Stimulated activated CD8-positive, alpha-beta memory T cell treated with anti-CD3 and anti-CD28 coated beads, Interleukin-12 subunit alpha, Interleukin-12 subunit beta, amount 100 ng/mL, for 24 hours (primary cell): ENCODE measurements at regions not wholly inside any gene's neighbourhood (a gene's known extent, or its start where the extent isn't known, plus 50 kb on each side); places are given as distances from the start of the nearest gene placed in this dataset.

Experiments used
- DNase-seq: peaks from one replicate; pipeline ENCODE4 v3.0.0-alpha.2; 2020; ENCODE audit errors: extremely low read depth

DNA sequence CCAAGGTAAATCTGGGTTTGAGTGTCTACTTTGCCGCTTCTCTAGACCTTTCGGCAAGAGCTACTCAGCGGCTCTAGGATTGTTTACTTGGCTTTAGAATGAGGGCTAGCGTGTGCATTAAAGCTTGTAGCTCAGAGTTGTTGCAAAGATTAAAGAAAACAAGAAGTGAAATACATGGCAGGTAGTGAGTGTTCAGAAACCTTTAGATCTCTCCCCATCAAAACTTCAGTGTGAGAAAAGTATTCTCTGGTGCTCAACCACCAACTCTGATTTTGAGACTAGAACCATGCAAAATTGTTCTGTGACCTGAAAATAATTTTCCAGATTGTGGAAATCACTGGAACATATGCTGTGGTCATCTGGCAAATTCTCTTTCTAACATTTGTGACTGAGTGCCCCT, 512.0 kb downstream of the CMPK2 start:
- no peak for DNase-seq

DNA sequence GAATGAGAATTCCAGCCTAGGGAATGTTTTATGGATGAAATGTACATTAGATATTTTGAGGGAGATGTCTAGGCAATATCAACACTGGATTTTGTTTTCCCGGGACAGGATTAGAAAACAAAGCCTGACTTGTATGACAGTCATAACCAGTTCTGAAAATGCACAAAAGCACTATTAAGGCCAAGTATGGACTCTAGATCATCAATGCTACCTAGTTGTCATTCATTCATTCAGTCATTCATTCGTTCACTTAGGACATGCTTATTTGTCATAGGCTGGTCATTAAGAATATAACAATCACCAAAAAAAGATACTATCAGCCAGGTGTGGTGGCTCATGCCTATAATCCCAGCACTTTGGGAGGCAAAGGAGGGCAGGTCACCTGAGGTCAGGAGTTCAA, 511.2 kb downstream of the CMPK2 start:
- no peak for DNase-seq

DNA sequence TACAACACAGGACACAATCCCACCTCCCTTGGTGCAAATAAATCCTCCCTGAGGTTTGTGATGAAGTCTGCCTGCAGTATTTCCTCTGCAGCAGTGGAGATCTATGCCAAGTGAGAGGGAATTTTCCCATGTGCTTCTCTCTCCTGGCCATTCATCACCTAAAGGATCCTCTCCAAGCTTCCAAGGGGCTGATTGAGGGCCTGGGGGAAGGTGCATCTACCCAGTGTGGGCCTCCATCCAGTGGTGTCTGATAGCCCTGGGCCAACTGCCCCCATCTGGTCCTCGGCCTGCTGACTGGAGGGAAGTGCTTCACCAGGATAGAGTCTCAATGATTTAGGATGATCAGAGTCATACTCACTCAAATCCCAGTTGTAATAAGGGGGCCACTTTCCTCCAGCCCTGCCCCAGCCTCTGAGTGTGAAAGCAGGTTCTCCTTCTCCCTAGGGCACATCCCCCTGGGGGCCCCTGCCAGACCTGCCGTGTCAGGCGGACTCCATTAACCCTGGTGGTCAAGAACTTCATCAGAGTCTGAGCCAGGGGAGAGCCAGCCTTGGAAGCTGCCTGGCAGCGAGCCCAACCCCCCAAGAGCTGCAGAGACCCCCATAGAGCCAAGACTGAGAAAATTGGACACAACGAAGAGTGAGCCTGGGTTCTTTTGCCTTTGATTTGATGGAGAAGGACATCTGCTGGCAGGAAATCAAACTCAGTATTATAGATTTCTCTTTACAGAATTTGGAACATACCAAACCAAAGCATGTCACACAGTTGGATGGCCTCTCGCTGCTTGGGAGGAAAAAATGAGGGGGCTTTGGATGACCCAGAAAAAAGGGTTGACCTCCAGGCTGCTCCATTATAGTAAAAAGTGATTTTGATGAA, 509.6 kb downstream of the CMPK2 start:
- DNase-seq: no peak

DNA sequence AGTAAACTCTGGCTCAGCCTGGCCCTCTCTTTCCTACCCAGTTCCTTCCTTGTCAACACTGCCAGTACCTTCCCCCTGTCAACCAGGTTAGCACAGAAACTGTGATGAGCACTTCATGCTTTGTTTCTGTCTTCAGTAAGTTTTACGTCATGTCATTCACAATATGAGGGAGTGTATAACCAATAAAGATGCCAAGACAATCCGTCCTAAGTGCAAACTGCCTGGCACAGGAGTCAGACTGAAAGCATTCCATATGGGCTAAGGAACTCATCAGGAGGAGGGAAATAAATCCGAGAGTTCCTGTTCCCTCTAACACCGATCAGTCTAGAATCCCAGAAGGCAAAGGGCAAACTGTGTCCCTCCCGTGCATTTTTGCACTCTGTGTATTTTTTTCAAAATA, 507.2 kb downstream of the CMPK2 start:
- DNase-seq: no peak

DNA sequence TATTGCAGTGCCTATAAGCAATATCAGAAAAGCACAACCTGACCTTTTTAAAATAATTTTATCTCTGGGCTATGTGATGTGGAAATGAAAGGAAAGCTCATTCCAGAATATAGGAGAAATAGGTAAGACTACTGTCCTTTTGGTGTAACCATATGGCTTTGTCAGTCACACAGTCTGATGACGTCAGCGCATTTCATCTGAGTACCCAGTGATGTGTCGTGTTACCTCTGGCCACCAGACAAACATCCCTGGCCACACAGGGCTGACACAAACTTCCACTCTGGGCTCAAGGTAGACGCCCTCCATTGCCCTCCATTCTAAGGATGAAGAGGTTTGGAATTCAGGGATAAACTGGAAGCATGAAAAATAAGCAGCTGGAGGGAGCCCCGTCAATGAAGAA, 506.7 kb downstream of the CMPK2 start:
- DNase-seq: no peak

DNA sequence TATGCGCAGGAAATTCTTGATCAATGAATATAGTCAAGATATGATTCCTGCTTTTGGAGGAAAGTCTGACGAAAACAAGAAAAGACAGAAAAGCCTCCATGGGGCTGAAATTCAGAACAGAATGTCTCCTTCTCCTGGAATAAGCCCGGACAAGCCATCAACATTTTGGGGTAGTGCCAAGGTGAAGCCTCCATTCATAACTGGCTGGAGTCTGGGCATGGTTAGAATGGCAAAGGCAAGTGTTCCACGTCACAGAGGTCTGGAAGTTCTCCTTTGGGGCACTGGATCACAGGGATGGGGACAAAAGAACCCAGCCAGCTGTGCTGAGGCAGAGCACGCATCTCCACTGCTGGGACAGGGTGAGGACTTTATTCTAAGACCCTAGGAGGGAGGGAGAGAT, 505.7 kb downstream of the CMPK2 start:
- DNase-seq: no peak

DNA sequence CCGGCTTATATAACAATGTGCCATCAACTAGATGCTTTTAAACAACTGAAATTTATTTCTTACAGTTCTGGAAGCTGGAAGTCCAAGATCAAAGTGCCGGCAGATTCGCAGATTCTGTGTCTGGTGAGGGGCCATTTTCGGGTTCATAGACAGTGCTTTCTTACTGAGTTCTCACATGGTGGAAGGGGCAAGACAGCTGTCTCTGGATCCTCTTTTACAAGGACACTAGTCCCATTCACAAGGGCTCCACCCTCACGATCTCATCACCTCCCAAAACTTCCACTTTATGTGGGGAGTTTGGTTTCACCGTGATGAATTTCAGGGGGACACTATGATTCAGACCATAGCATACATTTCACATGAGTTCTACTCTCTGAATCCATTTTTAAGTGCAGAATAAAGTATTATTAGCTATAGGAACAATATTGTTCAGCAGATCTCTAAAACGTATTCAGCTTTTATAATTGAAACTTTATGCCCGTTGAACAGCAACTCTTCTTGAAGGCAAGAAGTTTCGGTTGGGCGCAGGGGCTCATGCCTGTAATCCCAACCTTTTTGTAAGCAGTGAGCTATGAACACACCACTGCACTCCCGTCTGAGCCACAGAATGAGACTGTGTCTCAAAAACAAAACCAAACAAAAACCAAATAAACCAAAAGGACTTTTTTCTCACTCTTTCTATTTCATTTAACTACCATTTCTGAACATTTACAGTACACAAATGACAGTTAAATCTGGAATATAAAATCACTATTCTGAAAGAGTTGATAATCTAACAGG, 502.8 kb downstream of the CMPK2 start:
- no peak for DNase-seq

DNA sequence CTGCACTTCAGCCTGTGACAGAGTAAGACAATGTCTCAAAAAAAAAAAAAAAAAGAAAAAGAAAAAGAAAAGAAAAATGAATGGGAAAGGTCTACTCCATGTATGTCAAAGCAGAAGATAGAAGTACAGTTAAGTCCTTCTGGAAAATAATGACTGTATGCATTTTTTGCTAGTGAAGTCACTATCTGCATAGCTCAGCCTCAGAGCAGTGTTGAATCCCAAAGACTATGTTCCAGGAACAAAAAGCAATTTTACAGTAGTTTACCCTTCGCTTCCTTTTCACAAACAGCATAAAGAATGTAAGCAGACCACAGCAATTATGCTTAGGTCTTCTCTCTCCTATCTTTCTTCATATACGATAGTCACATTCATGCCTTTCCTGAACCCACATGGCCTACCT, 497.4 kb downstream of the CMPK2 start:
- no peak for DNase-seq

DNA sequence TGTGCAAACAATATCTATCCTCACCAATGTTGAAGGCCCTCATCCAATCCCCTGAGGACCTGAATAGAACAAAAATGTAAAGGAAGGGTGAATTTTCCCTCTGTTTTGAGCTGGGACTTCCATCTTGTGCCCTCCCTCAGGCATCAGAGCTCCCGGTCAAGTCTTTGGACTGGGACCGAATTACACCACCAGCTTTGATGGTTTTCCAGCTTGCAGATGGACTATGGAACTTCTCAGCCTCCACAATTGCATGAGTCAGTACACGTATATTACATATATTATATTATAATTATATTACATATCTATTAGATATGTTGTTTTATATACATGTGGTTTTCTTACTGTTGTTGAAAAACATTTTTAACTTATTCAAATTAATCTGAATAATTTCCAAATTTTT, 496.4 kb downstream of the CMPK2 start:
- DNase-seq: no peak

DNA sequence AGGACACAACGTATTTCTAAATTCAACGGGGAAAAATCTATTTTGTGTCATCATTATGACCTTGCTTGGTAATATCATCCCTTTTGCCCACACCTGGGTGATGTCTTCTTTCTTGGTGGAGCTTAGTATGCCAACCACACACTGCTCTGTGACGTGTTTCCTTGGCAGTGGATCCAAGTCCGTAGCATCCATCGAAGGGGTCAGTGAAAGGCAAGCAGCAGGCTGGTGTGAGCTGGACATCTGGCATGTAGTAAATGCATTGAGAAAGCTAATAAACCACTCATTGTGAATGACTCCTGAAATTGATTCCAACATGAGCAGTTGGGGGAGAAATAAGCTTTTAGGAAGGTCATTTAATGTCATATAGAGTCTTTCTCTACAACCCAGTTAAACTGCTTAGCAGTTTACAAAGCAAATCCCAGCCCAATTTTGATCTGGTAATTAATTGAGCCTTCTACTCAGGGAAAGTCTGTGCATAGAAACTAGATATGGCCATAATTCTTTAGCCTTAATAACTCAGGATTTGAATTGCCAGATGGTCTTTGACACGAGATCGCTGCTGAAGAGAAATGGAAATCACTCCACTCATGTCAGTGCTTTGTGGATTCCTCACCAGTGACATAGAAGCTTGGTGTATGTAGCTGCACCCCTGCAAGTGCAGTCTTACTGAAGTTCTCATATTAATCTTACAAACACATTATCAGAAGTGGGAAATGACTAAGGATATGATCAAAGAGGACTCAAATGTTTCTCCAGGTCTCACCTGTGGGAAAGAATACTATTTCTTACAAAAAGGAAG, 494.8 kb downstream of the CMPK2 start:
- no peak for DNase-seq

DNA sequence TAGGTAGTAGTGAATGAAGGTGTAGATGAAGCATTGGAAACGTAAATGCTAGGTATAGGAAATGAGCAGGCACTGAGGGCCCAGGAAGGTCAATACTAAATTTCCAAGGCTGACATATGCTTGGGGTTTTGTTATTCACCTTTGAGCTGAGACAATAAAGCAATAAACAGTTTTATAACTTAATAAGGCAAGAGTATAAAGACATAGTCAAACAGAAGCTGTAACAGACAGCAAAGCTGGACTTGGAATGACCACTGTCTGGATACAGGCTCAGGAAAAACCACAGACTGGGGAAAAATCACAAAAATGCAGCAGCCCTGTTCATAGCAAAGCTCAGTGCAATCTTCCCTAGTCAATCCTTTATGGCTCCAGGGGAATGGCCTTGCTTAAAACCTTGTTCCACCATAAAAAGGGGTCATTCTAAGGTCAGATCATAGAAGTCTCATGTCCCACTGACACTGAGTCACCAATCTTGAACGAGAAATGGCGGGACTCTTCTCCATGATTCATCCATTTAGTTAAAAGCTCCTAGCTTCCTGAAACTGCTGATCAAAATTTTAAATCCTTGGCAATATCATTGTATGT, 493.3 kb downstream of the CMPK2 start:
- no peak for DNase-seq

DNA sequence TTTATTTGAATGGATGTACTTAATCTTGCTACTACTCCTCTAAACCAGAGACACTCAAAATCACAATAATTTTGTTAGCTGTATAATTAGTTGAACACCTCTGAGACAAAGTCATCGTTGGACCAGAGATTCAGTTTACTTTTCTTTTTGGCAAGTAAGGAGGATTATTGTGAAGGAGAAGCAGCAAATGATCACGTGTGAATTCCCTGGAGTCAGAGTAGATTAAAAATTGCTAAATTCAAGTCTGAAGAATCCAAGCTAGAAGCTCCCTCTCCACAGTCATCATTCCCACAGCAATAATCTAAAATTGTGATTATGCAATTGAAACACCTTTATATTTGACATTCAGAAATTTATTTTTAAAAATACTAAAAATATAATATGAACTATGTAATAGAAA, 484.4 kb downstream of the CMPK2 start:
- no peak for DNase-seq

DNA sequence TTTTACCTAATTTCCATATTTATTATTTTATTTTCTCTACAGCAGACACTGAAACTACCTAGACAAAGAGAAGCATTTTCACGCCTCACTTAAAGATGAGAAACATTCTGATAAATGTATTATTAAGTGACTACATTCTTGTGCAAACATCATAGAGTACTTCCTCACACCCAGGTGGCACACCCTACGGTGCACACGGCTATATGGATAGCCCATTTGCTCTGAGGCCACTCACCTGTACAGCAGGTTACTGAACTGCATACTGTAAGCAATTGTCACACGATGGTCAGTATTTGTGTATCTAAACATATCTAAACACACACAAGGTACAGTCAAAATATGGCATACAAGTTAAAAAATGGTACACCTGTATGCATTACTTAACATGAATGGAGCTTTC, 481.4 kb downstream of the CMPK2 start:
- DNase-seq: no peak

DNA sequence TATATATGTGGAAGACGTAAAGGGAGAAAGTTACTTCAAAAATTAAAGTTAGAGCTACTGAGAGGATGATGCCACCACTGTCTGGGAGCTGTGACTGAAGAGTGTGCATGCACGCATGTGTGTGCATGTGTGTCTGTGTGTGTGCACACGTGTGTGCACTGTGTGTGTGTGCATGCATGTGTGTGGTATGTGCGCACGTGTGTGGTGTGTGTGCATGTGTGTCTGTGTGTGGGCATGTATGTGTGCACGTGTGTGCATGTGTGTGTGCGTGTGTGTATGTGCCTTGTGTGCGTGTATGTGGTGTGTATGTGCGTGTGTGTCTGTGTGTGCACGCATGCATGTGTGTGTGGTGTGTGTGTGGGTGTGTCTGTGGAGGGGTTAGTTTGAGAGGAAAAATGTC, 473.4 kb downstream of the CMPK2 start:
- DNase-seq: no peak

DNA sequence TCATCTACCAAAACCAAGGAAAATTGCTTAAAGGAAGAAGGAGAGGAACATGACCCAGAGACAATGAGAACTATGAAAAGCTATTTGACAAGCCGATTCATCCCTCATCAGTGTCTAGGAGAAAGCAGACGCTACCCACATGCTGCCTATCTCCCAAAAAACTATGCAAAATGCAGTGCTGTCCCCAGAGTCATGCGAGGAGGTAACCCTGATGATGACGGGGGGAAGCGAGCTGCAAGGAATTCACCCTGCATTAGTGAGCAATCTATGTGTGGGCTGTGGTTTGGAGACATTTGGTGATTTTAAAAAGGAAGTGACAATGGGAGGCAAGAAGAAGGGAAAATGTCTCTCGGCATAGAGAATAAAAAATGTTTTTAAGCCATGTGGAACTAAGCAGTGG, 472.7 kb downstream of the CMPK2 start:
- DNase-seq: no peak

DNA sequence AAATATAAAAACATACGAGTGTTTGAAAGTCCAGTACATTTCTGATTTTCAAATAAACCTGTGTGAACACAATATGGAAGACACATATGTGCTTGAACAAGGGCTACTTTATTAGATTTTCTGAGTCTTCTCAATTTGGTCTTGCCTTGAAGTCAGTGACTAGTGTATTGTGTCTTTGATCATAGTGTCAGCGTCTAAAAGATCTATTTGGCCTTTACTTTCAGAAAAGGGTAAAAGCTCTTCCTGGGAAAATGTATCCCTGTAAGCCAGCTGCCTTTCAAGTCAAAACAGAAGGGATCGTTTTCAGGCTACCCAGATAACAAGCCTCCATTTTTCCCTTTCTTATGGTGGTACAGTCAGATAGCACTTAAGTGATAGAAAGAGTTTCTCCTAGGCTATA, 471.9 kb downstream of the CMPK2 start:
- DNase-seq: no peak

DNA sequence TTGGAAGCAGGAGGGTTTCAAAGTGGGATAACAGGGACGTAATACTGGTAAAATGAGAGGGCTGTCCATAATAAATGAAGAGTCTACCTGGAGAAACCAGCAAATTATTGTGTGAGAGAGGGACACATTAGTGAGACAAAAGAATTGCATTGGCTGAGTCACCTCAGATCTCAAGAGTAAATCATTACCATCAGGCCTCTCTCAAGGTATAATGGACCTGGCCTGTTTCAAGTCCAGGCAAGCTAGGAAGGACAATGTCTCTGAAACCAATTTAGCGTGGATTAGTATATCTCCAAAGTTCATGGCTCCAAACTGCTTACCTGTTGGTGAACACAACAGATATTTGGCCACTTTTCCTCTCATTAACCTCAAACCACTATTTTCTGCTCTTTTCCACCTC, 471.4 kb downstream of the CMPK2 start:
- no peak for DNase-seq

DNA sequence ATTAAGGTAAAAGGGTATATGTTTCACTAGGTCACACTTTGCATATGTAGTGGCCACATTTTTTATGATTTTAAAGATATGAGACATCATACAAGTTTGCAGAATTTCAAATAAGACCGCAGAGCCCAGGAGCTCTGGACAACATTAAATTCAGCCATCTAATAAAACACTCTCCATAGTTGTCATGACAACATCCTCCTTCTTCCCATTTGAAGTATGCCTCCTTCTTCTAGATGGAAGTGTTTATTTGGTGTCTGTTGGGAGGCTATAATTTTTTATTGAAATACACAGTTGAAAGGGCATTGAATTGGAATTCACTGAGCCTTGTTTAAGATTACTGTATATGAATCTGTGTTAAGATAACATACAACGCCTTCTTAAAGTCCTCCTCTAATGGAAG, 467.3 kb downstream of the CMPK2 start:
- DNase-seq: no peak

DNA sequence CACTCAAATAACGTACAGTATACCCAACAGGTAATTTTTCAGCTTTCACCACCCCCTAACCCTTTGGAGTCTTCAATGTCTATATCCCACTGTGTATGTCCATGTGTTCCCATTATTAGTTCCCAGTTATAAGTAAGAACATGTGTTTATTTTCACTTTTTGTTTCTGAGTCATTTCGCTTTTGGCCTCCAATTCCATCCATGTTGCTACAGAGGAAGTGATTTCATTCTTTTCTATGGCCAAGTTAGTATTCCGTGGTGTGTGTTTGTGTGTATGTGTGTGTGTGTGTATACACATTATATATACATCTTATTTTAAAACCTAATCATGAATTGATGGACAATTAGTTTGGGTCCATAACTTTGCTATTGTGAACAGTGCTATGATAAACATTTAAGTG, 464.4 kb downstream of the CMPK2 start:
- DNase-seq: no peak

DNA sequence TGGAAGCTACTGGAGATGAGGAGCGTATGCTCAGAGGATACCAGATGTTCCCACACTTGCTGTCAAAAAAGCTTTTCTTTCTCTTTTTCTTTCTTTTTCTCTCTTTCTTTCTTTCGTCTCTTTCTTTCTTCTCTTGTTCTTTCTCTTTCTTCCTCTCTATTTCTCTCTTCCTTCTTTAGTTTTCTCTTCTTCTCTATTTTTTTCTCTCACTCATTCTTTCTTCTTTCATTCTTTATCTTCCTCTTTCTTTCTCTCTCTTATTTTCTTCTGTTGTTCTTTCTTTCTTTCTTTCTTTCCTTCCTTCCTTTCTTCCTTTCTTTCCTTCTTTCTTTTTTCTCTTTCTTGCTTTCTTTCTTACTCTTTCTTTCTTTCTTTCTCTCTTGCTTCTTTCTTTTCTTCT, 457.6 kb downstream of the CMPK2 start:
- no peak for DNase-seq

DNA sequence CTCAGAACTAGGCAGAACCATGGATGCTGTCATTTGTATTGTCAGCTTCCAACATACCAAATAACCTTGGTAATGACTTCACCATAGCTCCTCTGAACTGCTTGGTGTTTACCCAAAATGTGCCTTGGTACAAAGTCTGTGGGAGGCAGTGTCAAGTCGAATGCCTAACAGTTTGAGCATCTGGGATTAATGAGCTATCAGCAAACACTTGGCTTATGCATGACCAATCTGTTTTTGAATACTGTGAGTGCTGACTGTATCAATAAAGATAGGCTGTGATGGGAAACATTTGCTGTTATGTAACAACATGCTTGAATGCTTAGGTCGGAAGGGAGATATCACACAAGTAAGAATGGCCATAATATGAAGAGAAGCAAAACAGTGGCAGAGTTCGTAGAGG, 455.4 kb downstream of the CMPK2 start:
- DNase-seq: no peak

DNA sequence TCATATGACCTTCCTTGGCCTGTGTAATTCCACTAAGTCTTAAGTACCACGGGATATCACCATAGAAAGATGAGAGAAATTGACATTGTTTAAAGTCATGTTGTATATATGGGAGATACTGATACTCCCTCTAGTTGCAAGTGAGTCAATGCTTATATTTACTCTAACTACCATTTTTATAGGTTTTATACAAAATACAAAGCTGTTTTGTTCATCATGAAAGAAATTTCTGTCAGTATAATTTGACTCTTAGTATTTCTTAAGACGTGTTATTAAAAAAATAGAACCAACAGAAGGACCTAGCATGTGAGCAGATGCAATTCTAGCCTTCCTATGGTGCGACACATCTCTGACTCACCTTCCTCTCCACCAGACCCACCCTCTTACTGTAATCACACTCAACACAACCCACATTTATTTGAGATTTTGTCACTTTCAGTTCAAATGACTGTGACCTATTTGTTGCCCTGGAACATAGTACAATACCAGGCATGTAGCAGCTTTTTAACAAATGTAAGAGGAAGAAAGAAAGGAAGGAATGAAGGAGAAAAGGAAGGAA, 453.1 kb downstream of the CMPK2 start:
- no peak for DNase-seq
